GM12878 (cell line): ENCODE measurements at regions not wholly inside any gene's neighbourhood (a gene's known extent, or its start where the extent isn't known, plus 50 kb on each side); places are given as distances from the start of the nearest gene placed in this dataset.

Source experiments
- ATAC-seq: fragments of 200-7000 bp; cut with Tn5 transposase; 3 replicates; pipeline ENCODE4 v1.9.1; 2020; ENCODE audit warnings: mild to moderate bottlenecking, moderate library complexity
- BruUV-seq: library from RNA; stranded (reverse); fragments of 400-500 nt; replicated peaks from 2 replicates; lab custom pipeline; 2021; lab: Mats Ljungman, UMichigan
- CTCF ChIA-PET: fragments of 300-600 bp; sonication (Branson Sonifier 250); formaldehyde crosslinking; extraction: SDS; loops from one replicate; lab custom pipeline; 2021; ENCODE audit warnings: inconsistent platforms; lab: Yijun Ruan, JAX
- POLR2A ChIA-PET: fragments of 350-600 bp; formaldehyde crosslinking; extraction: SDS; loops from one replicate; lab custom pipeline; 2021; ENCODE audit warnings: inconsistent platforms; lab: Charles Lee
- RAD21 ChIA-PET: fragments of 300-600 bp; sonication (Branson Sonifier 250); formaldehyde crosslinking; loops from one replicate; lab custom pipeline; 2023; ENCODE audit warnings: antibody characterized with exemption; ENCODE audit not compliant: unreplicated experiment; lab: Charles Lee
- SMC1A ChIA-PET: fragments of 300-600 bp; sonication (Branson Sonifier 250); formaldehyde crosslinking; loops from one replicate; lab custom pipeline; 2023; ENCODE audit not compliant: unreplicated experiment, uncharacterized antibody; lab: Charles Lee
- DNase-seq: peaks from one replicate; pipeline ENCODE4 v3.0.0-alpha.2; 2011; ENCODE audit warnings: low read depth, low spot score
- FAIRE-seq: peaks from 3 replicates; lab custom pipeline; 2011; peaks lifted over from hg19 to GRCh38; lab: Jason Lieb, UNC
- H2AFZ ChIP-seq: 2 replicates; pipeline ENCODE4 v1.6.0; 2011; ENCODE audit warnings: low read depth, low read length, control low read depth; ENCODE audit not compliant: control insufficient read depth
- H3K27ac ChIP-seq: 2 replicates; pipeline ENCODE4 v1.5.1; 2011; ENCODE audit warnings: control low read depth; ENCODE audit not compliant: control insufficient read depth, insufficient read depth
- H3K27me3 ChIP-seq, 2 experiments: replicated peaks in 1 of 2; 2 replicates each; pipeline versions ENCODE4 v1.6.0 to v1.6.1; 2011; ENCODE audit warnings: low read length in 1 of 2; ENCODE audit not compliant: control insufficient read depth in 2 of 2, insufficient read depth in 2 of 2
- H3K36me3 ChIP-seq, 2 experiments: 2 replicates each; pipeline ENCODE4 v1.5.1; 2011; ENCODE audit warnings: low read length in 1 of 2; ENCODE audit not compliant: control insufficient read depth in 2 of 2, insufficient read depth in 2 of 2
- H3K4me1 ChIP-seq: 2 replicates; pipeline ENCODE4 v1.6.1; 2011; ENCODE audit warnings: mild to moderate bottlenecking, low read length, moderate library complexity, mixed read lengths; ENCODE audit not compliant: control insufficient read depth, insufficient read depth
- H3K4me2 ChIP-seq: 2 replicates; pipeline ENCODE4 v1.6.0; 2011; ENCODE audit warnings: control low read depth; ENCODE audit not compliant: control insufficient read depth, insufficient read depth
- H3K4me3 ChIP-seq: fragments of 200-600 bp; sonication (generic); 2 replicates; pipeline ENCODE4 v1.5.1; 2016
- H3K79me2 ChIP-seq: 2 replicates; pipeline ENCODE4 v1.6.0; 2011; ENCODE audit warnings: low read length; ENCODE audit not compliant: control insufficient read depth, insufficient read depth
- H3K9ac ChIP-seq: 2 replicates; pipeline ENCODE4 v1.8.0; 2011; ENCODE audit warnings: low read length, control low read depth, mixed read lengths; ENCODE audit not compliant: control insufficient read depth, insufficient read depth
- H3K9me3 ChIP-seq: replicated peaks from 3 replicates; pipeline ENCODE4 v1.5.1; 2011; ENCODE audit warnings: mild to moderate bottlenecking, low read length; ENCODE audit not compliant: control insufficient read depth, insufficient read depth
- H4K20me1 ChIP-seq: 2 replicates; pipeline ENCODE4 v1.6.0; 2011; ENCODE audit not compliant: control insufficient read depth, insufficient read depth
- ATF7 ChIP-seq: fragments of 450-650 bp; IDR thresholded peaks from 2 replicates; pipeline ENCODE4 v1.6.1; 2016; ENCODE audit warnings: low read depth, mild to moderate bottlenecking
- BRCA1 ChIP-seq: IDR thresholded peaks from 2 replicates; pipeline ENCODE4 v1.6.1; 2011; ENCODE audit warnings: low read depth, low read length, improper control_type of control experiment
- CHD1 ChIP-seq: IDR thresholded peaks from 2 replicates; pipeline ENCODE4 v1.6.1; 2012; ENCODE audit warnings: low read depth, low read length, improper control_type of control experiment
- ETV6 ChIP-seq, 2 experiments: fragments of 450-650 bp in 1 of 2; IDR thresholded peaks in 1 of 2; conservative IDR thresholded peaks in 1 of 2; 2 replicates each; pipeline ENCODE4 v1.6.1; 2014; ENCODE audit warnings: antibody characterized with exemption in 1 of 2, borderline replicate concordance in 1 of 2, low read depth in 1 of 2, mild to moderate bottlenecking in 1 of 2, moderate library complexity in 1 of 2
- IRF4 ChIP-seq: IDR thresholded peaks from 2 replicates; pipeline ENCODE4 v1.6.1; 2011; ENCODE audit warnings: low read depth, low read length
- POLR2AphosphoS5 ChIP-seq: IDR thresholded peaks from 2 replicates; pipeline ENCODE4 v1.6.1; 2011; ENCODE audit warnings: mild to moderate bottlenecking, low read length, inconsistent platforms
- RB1 ChIP-seq: fragments of 450-650 bp; formaldehyde crosslinking; IDR thresholded peaks from 2 replicates; pipeline ENCODE4 v1.6.1; 2017; ENCODE audit warnings: mild to moderate bottlenecking, borderline replicate concordance
- SIN3A ChIP-seq: IDR thresholded peaks from 2 replicates; pipeline ENCODE4 v1.6.1; 2012; ENCODE audit warnings: low read depth, low read length, improper control_type of control experiment
- SUZ12 ChIP-seq: fragments of 200-600 bp; sonication (generic); IDR thresholded peaks from one replicate; pipeline ENCODE4 v1.6.1; 2018; ENCODE audit warnings: antibody characterized with exemption, mild to moderate bottlenecking; ENCODE audit not compliant: unreplicated experiment
- TCF3 ChIP-seq: IDR thresholded peaks from 2 replicates; pipeline ENCODE4 v1.6.1; 2012; ENCODE audit warnings: low read depth, mild to moderate bottlenecking, low read length, borderline replicate concordance; ENCODE audit not compliant: insufficient read depth
- ZNF207 ChIP-seq: fragments of 450-650 bp; IDR thresholded peaks from 2 replicates; pipeline ENCODE4 v1.6.1; 2014; ENCODE audit warnings: antibody characterized with exemption, mild to moderate bottlenecking, borderline replicate concordance
- WGBS: methylation state at CpG from one replicate; pipeline ENCODE4 v1.1.6; 2016; ENCODE audit warnings: low lambda C conversion rate; ENCODE audit not compliant: insufficient replicate concordance, insufficient coverage; ENCODE audit errors: missing lambda C conversion rate; 5-methylcytosine and 5-hydroxymethylcytosine counted together
- in situ Hi-C: fragments of 300-500 bp; cut with MboI; formaldehyde crosslinking; loops from 9 replicates; pipeline ENCODE4 v1.14.3; 2018; ENCODE audit warnings: mixed read lengths
- intact Hi-C: fragments of 100-400 bp; cut with micrococcal nuclease; formaldehyde crosslinking; loops from one replicate; pipeline ENCODE4 v1.14.2; 2022; ENCODE audit not compliant: unreplicated experiment
- TF ChIP-seq, protein P1 (sequence below): fragments of 450-650 bp; formaldehyde crosslinking; IDR thresholded peaks from 2 replicates; pipeline ENCODE4 v1.5.0; 2022; ENCODE audit warnings: mild to moderate bottlenecking, missing genetic modification characterization

DNA sequence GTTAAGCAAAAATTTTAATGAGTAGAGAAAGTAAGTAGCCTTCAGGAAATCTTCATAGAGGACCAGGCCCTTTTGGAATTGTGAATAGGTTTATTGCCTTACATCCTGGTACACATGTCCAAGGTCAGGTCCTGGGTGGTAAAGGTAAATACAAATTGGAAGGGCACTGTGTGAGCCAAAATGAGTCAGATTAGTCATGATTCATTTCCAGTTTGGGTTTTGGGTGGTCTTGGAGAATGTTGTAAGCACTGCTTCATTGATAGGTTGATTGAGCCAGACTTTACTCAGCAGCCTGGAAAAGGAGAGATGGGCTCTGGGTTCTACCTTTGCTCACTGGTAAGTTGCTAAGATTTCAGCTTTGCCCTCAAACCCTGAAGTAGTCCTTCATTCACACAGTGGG, 82.5 kb upstream of the ZNF169 start:
- Histone ChIP-seq H3K27ac (no peak overlapping the region), H3K4me2 (no peak overlapping the region), H3K27me3 (no peaks in the 10 kb centered on the region), H3K4me3 (no peak overlapping the region), H3K4me1 (peaks cover 68% of the 10 kb centered on the region), H2AFZ (no peak overlapping the region), H3K9ac (no peak overlapping the region), H3K36me3 (peaks cover 7 to 18% of the 10 kb centered on the region in 2 experiments; a peak in 3 of 4 replicates), H4K20me1 (peaks cover 3% of the 10 kb centered on the region; the same call in 1 of the 2 replicates), H3K79me2 (peaks cover 85% of the 10 kb centered on the region), H3K9me3 (no peaks in the 10 kb centered on the region)
- ChIA-PET CTCF (interaction anchor here (1.1 kb wide), 1 partner anchor 110 kb away, joined by 4 read pairs; no protein-coding TSS in a partner anchor), RAD21 (no interaction called here), POLR2A (interaction anchor here (1.0 to 1.2 kb wide), 2 partner anchors 13 to 298 kb away, joined by 3 to 4 read pairs; no protein-coding TSS in a partner anchor), SMC1A (interaction anchor here (1.3 kb wide), 1 partner anchor 8 kb away, joined by 5 read pairs; no protein-coding TSS in a partner anchor)
- intact Hi-C loops (no loop called here), in situ Hi-C loops (no loop called here)
- ATAC-seq (no peak), DNase-seq (no peak), FAIRE-seq (no peak)
- peak; percentile 48; the same call in 1 of the 2 replicates for TF ChIP-seq POLR2AphosphoS5
- no peak for TF ChIP-seq TCF3
- BruUV-seq, result no TSS peak

DNA sequence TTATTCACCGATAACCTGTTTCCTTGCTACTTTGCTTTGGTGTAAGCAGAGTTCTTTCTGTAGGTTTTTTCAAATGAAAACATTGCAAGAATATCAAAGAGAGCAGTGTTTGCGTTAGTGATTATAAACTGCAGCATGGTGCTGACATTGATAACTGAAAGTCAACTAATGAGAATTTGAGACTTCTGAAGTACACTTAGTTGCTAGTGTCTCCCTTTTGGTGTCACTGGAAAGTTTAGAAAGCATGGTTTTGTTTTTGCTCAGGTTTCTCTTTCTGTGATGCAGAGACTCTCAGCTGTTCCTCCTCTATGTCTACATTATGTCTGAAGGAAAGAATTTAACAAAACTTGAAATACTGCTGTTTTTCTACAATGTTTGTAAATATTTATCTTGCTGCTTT, 80.2 kb upstream of the ZNF169 start:
- Histone ChIP-seq H3K27me3 (no peaks in the 10 kb centered on the region), H3K9ac (no peak overlapping the region), H3K9me3 (no peaks in the 10 kb centered on the region), H3K4me2 (peak overlapping the region; percentile 72; the same call in 1 of the 2 replicates), H3K79me2 (peaks cover 62% of the 10 kb centered on the region), H3K36me3 (peaks cover 9 to 22% of the 10 kb centered on the region in 2 experiments), H2AFZ (no peak overlapping the region), H3K4me3 (no peak overlapping the region; the same call in 1 of the 2 replicates), H4K20me1 (peaks cover 7% of the 10 kb centered on the region; the same call in 1 of the 2 replicates), H3K4me1 (peaks cover 56% of the 10 kb centered on the region), H3K27ac (peak overlapping the region; percentile 15; the same call in 1 of the 2 replicates)
- peak; percentile 61 for FAIRE-seq
- RAD21 ChIA-PET, result interaction anchor here (1.0 kb wide), 1 partner anchor 11 kb away, joined by 4 read pairs; no protein-coding TSS in a partner anchor
- CTCF ChIA-PET, result no interaction called here
- peak; percentile 76 for ATAC-seq
- no peak for DNase-seq
- BruUV-seq, result no TSS peak
- 4% methylated on average over 2 of the region's 2 CpGs for WGBS
- SMC1A ChIA-PET, result interaction anchor here (1.0 to 1.4 kb wide), 2 partner anchors 11 to 35 kb away, joined by 3 to 7 read pairs; no protein-coding TSS in a partner anchor
- intact Hi-C loops, result no loop called here
- in situ Hi-C loops, result no loop called here
- POLR2A ChIA-PET, result interaction anchor here (1.2 kb wide), 1 partner anchor 11 kb away, joined by 3 read pairs; no protein-coding TSS in a partner anchor
- no peak for TF ChIP-seq ETV6 (conservative IDR thresholded peaks at IDR 0.05 in 1 of 2, IDR thresholded peaks at IDR 0.05 in 1 of 2; ENCODE audit: borderline replicate concordance in 1 of 2, low read depth in 1 of 2)
- no peak for TF ChIP-seq CHD1
- TF ChIP-seq SIN3A, result peak; percentile 58; the same call in 1 of the 2 replicates
- TF ChIP-seq RB1, result no peak
- no peak for TF ChIP-seq BRCA1
- 0 out of 2 replicates have a peak, but pooled peaks have one; percentile 9 for TF ChIP-seq IRF4
- no peak for TF ChIP-seq ATF7
- TF ChIP-seq SUZ12, result no peak
- TF ChIP-seq, protein P1, sequence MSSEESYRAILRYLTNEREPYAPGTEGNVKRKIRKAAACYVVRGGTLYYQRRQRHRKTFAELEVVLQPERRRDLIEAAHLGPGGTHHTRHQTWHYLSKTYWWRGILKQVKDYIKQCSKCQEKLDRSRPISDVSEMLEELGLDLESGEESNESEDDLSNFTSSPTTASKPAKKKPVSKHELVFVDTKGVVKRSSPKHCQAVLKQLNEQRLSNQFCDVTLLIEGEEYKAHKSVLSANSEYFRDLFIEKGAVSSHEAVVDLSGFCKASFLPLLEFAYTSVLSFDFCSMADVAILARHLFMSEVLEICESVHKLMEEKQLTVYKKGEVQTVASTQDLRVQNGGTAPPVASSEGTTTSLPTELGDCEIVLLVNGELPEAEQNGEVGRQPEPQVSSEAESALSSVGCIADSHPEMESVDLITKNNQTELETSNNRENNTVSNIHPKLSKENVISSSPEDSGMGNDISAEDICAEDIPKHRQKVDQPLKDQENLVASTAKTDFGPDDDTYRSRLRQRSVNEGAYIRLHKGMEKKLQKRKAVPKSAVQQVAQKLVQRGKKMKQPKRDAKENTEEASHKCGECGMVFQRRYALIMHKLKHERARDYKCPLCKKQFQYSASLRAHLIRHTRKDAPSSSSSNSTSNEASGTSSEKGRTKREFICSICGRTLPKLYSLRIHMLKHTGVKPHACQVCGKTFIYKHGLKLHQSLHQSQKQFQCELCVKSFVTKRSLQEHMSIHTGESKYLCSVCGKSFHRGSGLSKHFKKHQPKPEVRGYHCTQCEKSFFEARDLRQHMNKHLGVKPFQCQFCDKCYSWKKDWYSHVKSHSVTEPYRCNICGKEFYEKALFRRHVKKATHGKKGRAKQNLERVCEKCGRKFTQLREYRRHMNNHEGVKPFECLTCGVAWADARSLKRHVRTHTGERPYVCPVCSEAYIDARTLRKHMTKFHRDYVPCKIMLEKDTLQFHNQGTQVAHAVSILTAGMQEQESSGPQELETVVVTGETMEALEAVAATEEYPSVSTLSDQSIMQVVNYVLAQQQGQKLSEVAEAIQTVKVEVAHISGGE (CRISPR knock-in tag), result no peak
- TF ChIP-seq ZNF207, result no peak
